ENCODE measurements at regions not wholly inside any gene's neighbourhood (a gene's known extent, or its start where the extent isn't known, plus 50 kb on each side); places are given as distances from the start of the nearest gene placed in this dataset.
"Not testable (repeated sequence)": the region's sequence is repeated elsewhere in the genome, so short reads cannot be mapped to it uniquely, and the experiment has no call there.

GRCh38 chr5:124504081-124504916 lies 242.1 kb downstream of the ZNF608 start:
- DNase-seq = no peak

- DNase-seq = no peak
Measured at GRCh38 chr5:124502551-124502950, 243.9 kb downstream of the ZNF608 start.

GRCh38 chr5:124499818-124500217 lies 246.6 kb downstream of the ZNF608 start:
- not testable (repeated sequence) for DNase-seq

- DNase-seq = peak; percentile 38
Measured at GRCh38 chr5:124496968-124497367, 249.5 kb downstream of the ZNF608 start.

GRCh38 chr5:124494540-124495116 lies 251.8 kb downstream of the ZNF608 start:
- no peak for DNase-seq

GRCh38 chr5:124492444-124493224 lies 253.8 kb downstream of the ZNF608 start:
- DNase-seq = peak; percentile 72

- not testable (repeated sequence) for DNase-seq
Measured at GRCh38 chr5:124490315-124490714, 256.1 kb downstream of the ZNF608 start.

GRCh38 chr5:124481419-124481818 lies 265.0 kb downstream of the ZNF608 start:
- no peak for DNase-seq

GRCh38 chr5:124480964-124481363 lies 265.5 kb downstream of the ZNF608 start:
- no peak for DNase-seq

GRCh38 chr5:124480022-124480421 lies 266.4 kb downstream of the ZNF608 start:
- DNase-seq = no peak

GRCh38 chr5:124478264-124478663 lies 268.2 kb downstream of the ZNF608 start:
- no peak for DNase-seq

- no peak for DNase-seq
Measured at GRCh38 chr5:124477577-124477976, 268.9 kb downstream of the ZNF608 start.

- no peak for DNase-seq
Measured at GRCh38 chr5:124477062-124477461, 269.4 kb downstream of the ZNF608 start.

GRCh38 chr5:124474528-124475215 lies 271.8 kb downstream of the ZNF608 start:
- no peak for DNase-seq

- no peak for DNase-seq
Measured at GRCh38 chr5:124468671-124469411, 277.6 kb downstream of the ZNF608 start.

GRCh38 chr5:124467745-124468144 lies 278.7 kb downstream of the ZNF608 start:
- no peak for DNase-seq

- no peak for DNase-seq
Measured at GRCh38 chr5:124466011-124466410, 280.4 kb downstream of the ZNF608 start.

GRCh38 chr5:124463851-124464250 lies 282.6 kb downstream of the ZNF608 start:
- no peak for DNase-seq

GRCh38 chr5:124462751-124463150 lies 283.7 kb downstream of the ZNF608 start:
- DNase-seq = no peak

GRCh38 chr5:124461941-124462340 lies 284.5 kb downstream of the ZNF608 start:
- DNase-seq = no peak

GRCh38 chr5:124461157-124461556 lies 285.3 kb downstream of the ZNF608 start:
- DNase-seq = no peak

- DNase-seq = no peak
Measured at GRCh38 chr5:124460642-124461041, 285.8 kb downstream of the ZNF608 start.
